ENCODE measurements at regions not wholly inside any gene's neighbourhood (a gene's known extent, or its start where the extent isn't known, plus 50 kb on each side); places are given as distances from the start of the nearest gene placed in this dataset.

DNA sequence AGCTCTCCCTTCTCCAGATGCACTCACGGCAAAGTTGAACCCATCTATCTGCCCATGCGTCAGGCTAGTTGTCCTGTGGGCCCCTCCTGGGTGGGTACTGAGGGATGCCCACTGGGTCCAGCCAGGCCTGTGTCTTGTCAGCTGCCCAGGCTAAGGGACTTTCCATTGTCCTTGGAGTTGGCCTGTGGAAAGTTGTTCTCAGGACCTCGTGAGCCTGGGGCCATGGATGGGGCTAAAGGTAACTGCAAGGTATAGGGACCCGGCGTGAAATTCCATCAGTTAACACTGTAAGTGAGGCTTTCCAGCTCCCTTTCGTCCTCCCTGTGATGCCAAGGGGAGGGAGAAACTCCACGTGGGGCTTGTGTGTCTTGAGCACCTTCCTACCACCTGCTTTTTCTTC, 126.5 kb downstream of the CEBPB start:
- DNase-seq (no peak), ATAC-seq (no peak)
- peaks cover 22% of the 10 kb centered on the region for H3K4me1 Mint-ChIP-seq
- H3K9me3 Mint-ChIP-seq = no peaks in the 10 kb centered on the region
- peak overlapping the region in 1 of 2 donors; percentile 20 for H3K27ac Mint-ChIP-seq
- no peak overlapping the region for H3K4me3 Mint-ChIP-seq
- H3K27me3 Mint-ChIP-seq = peaks cover 77% of the 10 kb centered on the region

DNA sequence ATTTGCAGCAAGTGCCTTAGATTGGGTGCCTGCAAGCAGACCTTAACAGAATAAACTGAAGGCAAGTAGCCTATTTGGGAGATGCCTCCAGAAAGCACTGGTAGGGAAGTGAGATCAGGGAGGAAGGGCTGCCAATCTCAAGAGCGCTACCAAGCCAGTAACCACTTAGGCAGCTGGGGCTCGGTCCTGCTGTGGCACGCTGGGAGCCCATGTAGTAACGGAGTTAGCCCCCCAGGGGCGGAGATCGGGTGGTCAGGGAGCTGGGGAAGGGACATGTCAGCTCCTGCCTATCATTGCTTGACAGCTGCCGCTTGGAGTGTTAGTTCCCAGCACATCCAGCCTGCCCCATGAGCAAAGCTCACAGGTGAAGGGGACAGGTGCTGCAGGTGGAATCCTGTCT, 127.0 kb downstream of the CEBPB start:
- Mint-ChIP-seq H3K9me3 (no peaks in the 10 kb centered on the region), H3K4me3 (no peak overlapping the region), H3K4me1 (peaks cover 22% of the 10 kb centered on the region), H3K27ac (no peak overlapping the region), H3K27me3 (peaks cover 72% of the 10 kb centered on the region)
- DNase-seq = no peak
- no peak for ATAC-seq

DNA sequence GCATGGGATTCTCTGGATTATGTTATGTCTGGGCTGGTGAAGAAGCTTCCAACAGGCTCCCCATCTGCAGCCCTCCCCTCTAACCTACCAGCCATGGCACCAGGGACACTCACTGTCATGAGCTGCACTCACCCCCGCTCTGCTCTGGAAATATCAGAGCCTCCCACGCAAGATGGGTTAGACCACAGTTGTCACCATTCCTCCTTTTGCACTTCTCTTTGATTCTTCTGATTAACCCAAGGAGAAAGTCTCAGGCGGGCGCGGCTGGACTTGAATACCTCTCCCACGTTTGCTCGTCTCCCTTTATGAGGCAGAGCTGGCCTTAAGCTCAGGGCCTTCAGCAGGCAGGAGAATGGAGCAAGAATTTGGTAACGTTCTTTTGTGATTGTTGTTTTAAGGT, 128.1 kb downstream of the CEBPB start:
- H3K27ac Mint-ChIP-seq = no peak overlapping the region
- no peak for DNase-seq
- no peak for ATAC-seq
- H3K9me3 Mint-ChIP-seq = no peaks in the 10 kb centered on the region
- no peak overlapping the region for H3K4me3 Mint-ChIP-seq
- peaks cover 61% of the 10 kb centered on the region for H3K27me3 Mint-ChIP-seq
- peaks cover 22% of the 10 kb centered on the region for H3K4me1 Mint-ChIP-seq

- Mint-ChIP-seq H3K9me3 (no peaks in the 10 kb centered on the region), H3K4me3 (no peak overlapping the region), H3K27me3 (peaks cover 46% of the 10 kb centered on the region), H3K4me1 (peaks cover 22% of the 10 kb centered on the region), H3K27ac (peak overlapping the region in 1 of 2 donors; percentile 69)
- DNase-seq = no peak
- ATAC-seq = no peak
Observed at GRCh38 chr20:50320005-50320900, 129.6 kb downstream of the CEBPB start.

- peak in 1 of 2 donors; percentile 49 for DNase-seq
- peak overlapping the region in 1 of 2 donors; percentile 22 for H3K27ac Mint-ChIP-seq
Observed at GRCh38 chr20:50320901-50321796, 130.5 kb downstream of the CEBPB start.

DNA sequence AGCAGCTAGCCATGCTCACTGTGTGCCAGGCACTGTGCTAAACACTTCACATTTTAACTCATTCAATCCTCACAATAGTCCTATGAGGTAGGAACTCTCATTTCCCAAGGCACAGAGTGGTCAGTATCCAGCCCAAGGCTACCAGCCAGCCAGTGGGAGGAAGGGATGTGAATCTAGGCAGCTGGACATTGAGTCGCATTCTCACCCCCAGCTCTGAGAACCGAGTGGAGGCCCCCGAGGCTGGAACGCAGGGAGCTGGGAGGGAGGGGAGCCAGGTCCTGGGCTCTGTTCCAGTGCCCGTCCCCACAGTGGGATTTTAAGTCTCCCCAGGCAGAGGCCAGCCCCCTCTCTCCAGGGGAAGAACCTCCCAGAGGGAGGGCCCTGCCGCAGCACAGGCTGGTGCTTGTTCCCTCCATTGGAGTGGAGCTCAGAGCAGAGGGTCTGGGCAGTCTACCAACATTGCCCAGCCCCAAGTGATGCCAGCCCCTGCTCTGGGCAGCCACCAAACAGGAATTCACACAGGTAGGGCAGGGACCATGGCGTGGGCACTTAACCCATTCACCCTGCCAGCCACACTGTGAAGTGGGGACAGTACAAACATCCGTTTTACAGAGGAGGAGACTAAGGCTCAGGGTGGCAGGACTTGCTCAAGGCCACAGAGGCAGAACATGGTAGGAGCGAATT, 131.3 kb downstream of the CEBPB start:
- no peak for ATAC-seq
- H3K27ac Mint-ChIP-seq = no peak overlapping the region
- peaks cover 22% of the 10 kb centered on the region for H3K4me1 Mint-ChIP-seq
- no peak overlapping the region for H3K4me3 Mint-ChIP-seq
- no peaks in the 10 kb centered on the region for H3K9me3 Mint-ChIP-seq
- no peak for DNase-seq
- peaks cover 31% of the 10 kb centered on the region for H3K27me3 Mint-ChIP-seq

More at GRCh38 chr20:50320901-50321796, 130.5 kb downstream of the CEBPB start:
- Mint-ChIP-seq H3K9me3 (no peaks in the 10 kb centered on the region), H3K4me1 (peaks cover 22% of the 10 kb centered on the region), H3K4me3 (no peak overlapping the region), H3K27me3 (peaks cover 39% of the 10 kb centered on the region)
- ATAC-seq = peak; percentile 79

DNA sequence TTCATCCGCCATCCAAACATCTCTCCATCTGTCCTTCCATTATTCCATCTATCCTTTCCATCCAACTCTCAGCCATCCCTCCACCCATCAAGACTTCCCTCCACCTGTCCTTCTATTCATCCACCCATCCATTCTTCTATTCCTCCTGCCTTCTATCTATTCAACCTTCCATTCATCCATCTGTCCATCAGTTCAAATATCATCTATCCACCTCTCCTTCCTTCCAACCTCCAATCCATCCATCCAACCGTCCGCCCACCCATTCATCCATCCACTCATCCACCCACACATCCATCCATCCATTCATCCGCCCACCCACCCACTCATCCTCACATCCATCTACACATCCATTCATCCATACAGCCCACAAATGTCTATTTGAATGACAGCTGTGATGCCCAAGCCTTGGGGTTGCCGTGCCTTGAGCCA, 132.1 kb downstream of the CEBPB start:
- ATAC-seq = no peak
- no peaks in the 10 kb centered on the region for H3K9me3 Mint-ChIP-seq
- no peak overlapping the region for H3K4me3 Mint-ChIP-seq
- peak overlapping the region in 1 of 2 donors; percentile 4 for H3K27ac Mint-ChIP-seq
- peaks cover 24% of the 10 kb centered on the region for H3K27me3 Mint-ChIP-seq
- peaks cover 22% of the 10 kb centered on the region for H3K4me1 Mint-ChIP-seq
- no peak for DNase-seq

DNA sequence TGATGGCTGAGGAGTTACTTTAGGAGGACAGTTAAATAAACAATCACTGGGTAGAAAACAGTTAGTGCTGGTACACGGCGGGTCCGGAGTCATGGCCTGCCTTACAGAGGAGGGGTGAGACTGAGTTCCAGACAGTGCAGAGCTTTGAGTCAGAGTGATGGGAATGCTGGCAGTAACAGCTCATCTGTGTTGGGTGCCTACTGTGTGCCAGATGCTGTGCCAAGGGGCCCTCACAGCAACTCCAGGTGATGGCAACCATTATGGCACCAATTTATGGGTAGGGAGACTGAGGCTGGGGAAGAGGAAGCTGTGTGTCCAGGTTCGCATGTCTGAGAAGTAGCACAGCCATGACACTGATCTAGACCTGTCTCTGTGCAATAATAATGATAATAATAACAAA, 132.6 kb downstream of the CEBPB start:
- Mint-ChIP-seq H3K27ac (no peak overlapping the region), H3K27me3 (peaks cover 19% of the 10 kb centered on the region), H3K4me1 (peaks cover 21% of the 10 kb centered on the region), H3K9me3 (no peaks in the 10 kb centered on the region), H3K4me3 (no peak overlapping the region)
- no peak for ATAC-seq
- DNase-seq = no peak

DNA sequence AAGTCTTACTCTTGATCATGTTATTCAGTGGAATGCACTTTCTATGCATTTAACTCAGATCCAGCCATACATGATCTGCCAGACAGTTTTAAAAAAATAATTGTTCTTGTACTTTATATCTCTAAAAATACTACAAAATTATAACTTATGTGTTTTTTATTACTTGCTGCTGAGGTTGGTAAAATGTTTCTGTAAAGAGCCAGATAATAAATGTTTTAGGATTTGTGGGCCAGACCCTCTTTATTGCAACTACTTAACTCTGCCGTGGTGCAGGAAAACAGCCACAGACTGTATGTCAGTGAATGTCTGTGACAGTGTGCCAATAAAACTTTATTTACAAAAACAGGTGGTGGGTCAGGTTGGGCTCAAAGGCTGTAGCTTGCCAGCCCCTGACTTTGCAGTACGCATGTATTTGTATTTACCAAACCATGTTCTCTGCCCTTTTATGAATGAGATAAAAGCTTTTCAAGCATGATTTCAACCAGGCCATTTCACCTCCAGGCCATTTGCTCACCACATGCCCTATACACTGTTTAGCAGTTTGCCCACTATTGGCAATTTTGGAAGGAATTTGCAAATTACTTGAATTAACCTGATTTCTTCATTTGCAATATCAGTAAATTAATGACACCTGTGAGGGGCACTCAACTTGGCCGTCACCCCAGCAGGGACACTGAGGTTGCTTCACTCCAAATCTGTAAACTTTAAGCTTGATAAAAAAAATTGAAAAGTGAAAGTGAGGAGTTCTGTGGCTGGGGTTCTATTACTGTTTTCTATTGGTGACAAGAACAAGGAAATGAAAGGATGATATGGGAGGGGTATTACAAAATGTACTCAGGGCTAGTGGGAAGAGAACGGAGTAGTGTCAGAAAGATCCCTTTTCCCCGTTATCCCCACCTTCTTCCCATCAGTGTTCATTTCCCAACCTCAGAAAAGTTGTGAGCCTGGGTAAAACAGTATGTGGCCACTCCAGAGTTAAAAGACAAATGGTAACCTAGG, 133.4 kb downstream of the CEBPB start:
- no peak for DNase-seq
- Mint-ChIP-seq H3K9me3 (no peaks in the 10 kb centered on the region), H3K4me1 (peaks cover 13% of the 10 kb centered on the region), H3K4me3 (no peak overlapping the region), H3K27ac (no peak overlapping the region), H3K27me3 (peaks cover 14% of the 10 kb centered on the region)
- no peak for ATAC-seq

GRCh38 chr20:50325215-50325614, 134.6 kb downstream of the CEBPB start:
- ATAC-seq (no peak), DNase-seq (no peak)
- Mint-ChIP-seq H3K27ac (no peak overlapping the region), H3K27me3 (peaks cover 21% of the 10 kb centered on the region), H3K9me3 (peaks cover 0 to 6% of the 10 kb centered on the region in 2 donors), H3K4me3 (no peak overlapping the region), H3K4me1 (peaks cover 9% of the 10 kb centered on the region)

DNA sequence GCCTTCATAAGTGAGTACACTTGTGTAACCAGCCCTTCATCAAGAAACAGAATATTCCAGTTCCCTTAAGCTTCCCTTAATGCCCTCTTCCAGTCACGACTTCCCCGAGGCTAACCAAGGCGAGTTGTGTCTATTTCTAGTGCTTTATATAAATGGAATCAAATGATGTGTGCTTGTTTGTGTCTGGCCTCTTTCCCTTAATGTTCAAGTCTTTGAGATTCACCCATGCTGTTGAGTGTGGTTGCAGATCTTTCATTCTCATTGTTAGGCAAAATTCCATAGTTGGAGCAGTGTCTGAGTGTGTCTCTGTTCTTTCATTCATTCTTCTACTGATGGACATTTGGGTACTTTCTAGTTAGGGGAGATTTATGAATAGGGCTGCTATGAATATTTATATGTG, 135.0 kb downstream of the CEBPB start:
- Mint-ChIP-seq H3K27ac (no peak overlapping the region), H3K27me3 (peaks cover 22% of the 10 kb centered on the region), H3K4me3 (no peak overlapping the region), H3K9me3 (peaks cover 0 to 6% of the 10 kb centered on the region in 2 donors), H3K4me1 (peaks cover 9% of the 10 kb centered on the region)
- ATAC-seq = no peak
- DNase-seq = no peak

DNA sequence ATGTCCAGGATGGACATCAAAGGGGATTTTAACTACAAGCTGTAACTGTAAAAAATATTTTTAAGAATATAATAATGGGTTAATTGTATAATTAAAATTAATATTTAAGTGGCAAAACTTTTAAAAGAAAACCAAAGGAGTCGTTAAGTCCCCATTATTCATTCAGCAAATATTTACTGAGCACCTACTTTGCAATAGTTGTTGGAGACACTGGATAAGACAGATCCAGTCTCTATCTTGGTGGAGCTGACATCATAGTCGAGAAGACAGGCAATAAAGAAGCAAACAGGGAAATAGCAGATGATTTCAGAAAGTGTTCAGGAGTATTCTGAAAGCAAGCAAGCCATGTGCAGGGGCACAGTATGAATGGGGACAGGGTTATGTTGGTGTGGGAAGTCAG, 137.0 kb downstream of the CEBPB start:
- Mint-ChIP-seq H3K27me3 (peaks cover 32% of the 10 kb centered on the region), H3K27ac (no peak overlapping the region), H3K4me1 (no peaks in the 10 kb centered on the region), H3K9me3 (peaks cover 0 to 6% of the 10 kb centered on the region in 2 donors), H3K4me3 (no peak overlapping the region)
- no peak for DNase-seq
- no peak for ATAC-seq

DNA sequence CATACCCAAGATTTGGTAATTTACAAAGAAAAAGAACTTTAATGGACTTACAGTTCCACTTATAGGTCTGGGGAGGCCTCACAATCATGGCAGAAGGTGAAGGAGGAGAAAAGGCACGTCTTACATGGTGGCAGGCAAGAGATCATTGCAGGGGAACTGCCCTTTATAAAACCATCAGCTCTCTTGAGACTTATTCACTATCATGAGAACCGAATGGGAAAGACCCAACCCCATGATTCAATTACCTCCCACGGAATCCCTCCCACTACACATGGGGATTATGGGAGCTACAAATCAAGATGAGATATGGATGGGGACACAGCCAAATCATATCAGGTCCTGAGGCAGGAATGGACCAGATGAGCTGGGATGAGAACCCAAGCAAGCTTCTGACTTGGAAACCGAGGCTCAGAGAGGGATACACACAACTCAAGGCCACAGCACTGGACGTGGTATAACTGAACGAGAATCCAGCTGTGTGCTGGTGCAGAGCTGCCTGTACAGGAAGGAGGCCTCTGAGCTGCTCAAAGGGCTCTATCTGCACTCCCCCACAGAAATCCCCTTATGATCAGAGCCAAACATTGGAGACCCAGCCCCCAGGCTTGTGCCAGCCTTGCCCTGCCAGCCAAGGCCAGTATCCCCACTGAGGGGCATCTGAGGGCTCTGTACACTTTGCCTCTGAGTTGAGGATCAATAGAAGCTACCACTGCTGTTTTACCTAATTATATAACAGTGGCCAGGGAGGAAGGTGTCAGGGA, 137.8 kb downstream of the CEBPB start:
- H3K27me3 Mint-ChIP-seq = peaks cover 39% of the 10 kb centered on the region
- no peaks in the 10 kb centered on the region for H3K4me1 Mint-ChIP-seq
- no peak overlapping the region for H3K27ac Mint-ChIP-seq
- ATAC-seq = no peak
- no peak for DNase-seq
- H3K4me3 Mint-ChIP-seq = no peak overlapping the region
- peaks cover 0 to 6% of the 10 kb centered on the region in 2 donors for H3K9me3 Mint-ChIP-seq

Measured in stimulated activated naive CD8-positive, alpha-beta T cell treated with anti-CD3 and anti-CD28 coated beads, Interleukin-15, amount 100 ng/mL, for 72 hours (primary cell).